ENCODE measurements at regions not wholly inside any gene's neighbourhood (a gene's known extent, or its start where the extent isn't known, plus 50 kb on each side); places are given as distances from the start of the nearest gene placed in this dataset.

- TF ChIP-seq POLR2A (IDR thresholded peaks at IDR 0.05) (no peak), CTCF (IDR thresholded peaks at IDR 0.05) (no peak)
Measured at GRCh38 chr17:14933676-14934075, 331.4 kb downstream of the PMP22 start.

Measured in uterus (tissue), 2 donors.